ENCODE measurements at regions not wholly inside any gene's neighbourhood (a gene's known extent, or its start where the extent isn't known, plus 50 kb on each side); places are given as distances from the start of the nearest gene placed in this dataset.
"Not testable (repeated sequence)": the region's sequence is repeated elsewhere in the genome, so short reads cannot be mapped to it uniquely, and the experiment has no call there.

DNA sequence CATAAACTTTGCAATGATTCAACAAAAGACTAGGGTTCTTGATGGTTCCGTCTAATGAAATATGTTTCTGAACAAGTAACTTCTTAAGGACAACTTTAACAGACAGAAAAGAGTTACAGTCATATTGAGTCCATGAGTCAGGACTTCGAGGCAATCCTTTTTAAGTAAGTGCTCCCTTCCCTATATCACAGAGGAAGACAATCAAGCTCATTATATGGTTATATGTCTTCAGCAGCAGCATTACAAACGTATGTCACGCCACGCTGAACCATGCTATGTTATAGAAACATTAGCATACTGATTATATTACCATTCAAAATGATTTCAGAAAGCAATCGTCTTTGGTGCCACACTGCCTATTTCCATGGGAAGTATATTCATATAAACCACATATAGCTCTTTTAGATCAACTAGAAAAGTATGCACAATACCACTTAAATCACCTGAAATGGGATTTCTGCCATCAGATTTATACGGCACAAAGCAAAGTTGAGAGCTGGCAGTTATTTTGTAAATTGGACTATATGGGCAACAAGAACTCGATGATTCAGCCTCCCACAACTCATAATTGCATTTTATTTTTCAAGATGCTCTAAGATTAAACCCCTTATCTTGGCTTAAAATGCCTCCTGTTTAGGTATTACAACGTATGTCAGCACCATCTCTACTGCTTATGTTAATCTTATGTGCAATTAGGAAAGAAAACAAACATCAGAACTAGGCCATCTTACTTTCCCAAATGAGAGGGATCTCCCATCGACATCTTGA is 111.3 kb upstream of the SAMSN1 start:
- no peaks in the 10 kb centered on the region for H3K36me3 Mint-ChIP-seq (ENCODE audit: low read depth)
- H3K4me1 Mint-ChIP-seq: no peaks in the 10 kb centered on the region
- no peak overlapping the region for H3K27ac Mint-ChIP-seq
- no peaks in the 10 kb centered on the region for H3K27me3 Mint-ChIP-seq
- peak; percentile 24 for ATAC-seq (replicated peaks)
- peaks cover 4% of the 10 kb centered on the region for H3K9me3 Mint-ChIP-seq
- no peak overlapping the region for H3K4me3 Mint-ChIP-seq

DNA sequence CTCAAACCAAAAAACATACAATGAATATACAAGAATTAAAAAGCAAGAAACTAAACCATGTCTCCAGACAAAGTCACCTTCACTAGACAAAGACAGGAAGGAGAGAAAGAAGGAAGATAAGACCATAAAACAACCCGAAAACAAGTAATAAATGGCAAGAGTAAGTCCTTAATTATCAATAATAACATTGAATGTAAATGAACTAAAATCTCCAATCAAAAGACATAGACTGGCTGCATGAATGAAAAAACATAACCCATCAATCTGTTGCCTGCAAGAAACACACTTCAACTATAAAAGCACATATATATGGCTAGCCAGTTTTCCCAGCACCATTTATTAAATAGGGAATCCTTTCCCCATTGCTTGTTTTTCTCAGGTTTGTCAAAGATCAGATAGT is 100.8 kb upstream of the SAMSN1 start:
- Mint-ChIP-seq H3K9me3 (peaks cover 14% of the 10 kb centered on the region), H3K4me3 (no peak overlapping the region), H3K27ac (no peak overlapping the region), H3K4me1 (no peaks in the 10 kb centered on the region), H3K36me3 (ENCODE audit: low read depth) (no peaks in the 10 kb centered on the region), H3K27me3 (no peaks in the 10 kb centered on the region)
- ATAC-seq (replicated peaks): no peak

DNA sequence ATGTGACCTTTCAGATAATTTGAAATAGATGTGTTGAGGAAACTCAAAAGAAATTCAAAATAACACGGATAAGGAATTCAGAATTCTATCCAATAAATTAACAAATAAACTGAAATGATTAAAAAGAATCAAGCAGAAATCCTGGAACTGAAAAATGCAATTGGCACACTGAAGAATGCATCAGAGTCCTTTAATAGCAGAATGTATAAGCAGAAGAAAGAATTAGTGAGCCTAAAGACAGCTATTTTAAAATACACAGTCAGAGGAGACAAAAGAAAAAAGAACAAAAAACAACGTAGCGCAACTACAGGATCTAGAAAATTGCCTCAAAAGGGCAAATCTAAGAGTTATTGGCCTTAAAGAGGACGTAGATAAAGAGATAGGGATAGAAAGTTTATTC is 99.6 kb upstream of the SAMSN1 start:
- Mint-ChIP-seq H3K4me1 (no peaks in the 10 kb centered on the region), H3K9me3 (peaks cover 14% of the 10 kb centered on the region), H3K27ac (no peak overlapping the region), H3K4me3 (no peak overlapping the region), H3K36me3 (ENCODE audit: low read depth) (no peaks in the 10 kb centered on the region), H3K27me3 (no peaks in the 10 kb centered on the region)
- no peak for ATAC-seq (replicated peaks)

DNA sequence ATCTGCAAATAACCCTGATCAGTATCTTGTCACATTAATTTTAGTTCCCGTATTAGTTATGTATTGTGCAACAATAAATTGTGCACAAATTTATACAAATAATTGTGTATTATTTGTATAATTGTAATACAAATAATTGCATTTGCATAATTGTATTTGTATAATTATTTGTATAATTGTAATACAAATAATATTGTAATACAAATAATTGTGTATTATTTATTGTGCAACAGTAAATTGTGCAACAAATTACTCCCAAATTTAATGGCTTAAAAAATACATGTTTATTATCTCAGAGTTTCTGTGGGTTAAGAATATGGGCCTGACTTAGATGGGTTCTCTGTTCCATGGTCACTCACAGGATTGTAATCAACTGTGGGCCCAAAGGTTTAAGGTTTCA is 86.2 kb upstream of the SAMSN1 start:
- no peak for ATAC-seq (replicated peaks)

DNA sequence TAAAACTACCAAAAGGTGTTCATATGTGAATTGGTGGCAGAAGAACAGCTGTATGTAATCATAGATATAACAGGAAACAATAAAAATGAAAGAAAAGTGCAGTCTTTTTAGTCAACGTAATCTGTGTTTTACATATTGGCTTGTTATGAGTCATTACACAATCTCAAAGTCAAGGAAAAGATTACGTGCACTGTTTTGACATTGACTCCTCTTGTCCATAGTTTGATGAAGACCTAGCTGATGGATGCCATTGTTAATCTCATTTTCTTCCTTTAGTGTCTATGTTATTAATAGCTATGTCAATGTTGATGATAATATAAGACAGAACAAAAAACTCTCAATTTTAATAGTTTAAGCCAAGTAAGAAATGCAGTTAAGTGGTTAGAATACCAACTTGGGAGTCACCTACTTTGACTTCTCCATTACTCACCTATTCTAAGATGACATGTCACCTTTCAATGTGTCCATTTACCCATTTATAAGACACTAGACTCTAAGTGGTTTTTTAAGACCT is 84.5 kb upstream of the SAMSN1 start:
- peak; percentile 95 for ATAC-seq (replicated peaks)
- peak overlapping the region; percentile 76 for H3K4me3 Mint-ChIP-seq
- peak overlapping the region; percentile 99 for H3K27ac Mint-ChIP-seq
- no peaks in the 10 kb centered on the region for H3K36me3 Mint-ChIP-seq (ENCODE audit: low read depth)
- H3K4me1 Mint-ChIP-seq: peaks cover 17% of the 10 kb centered on the region
- H3K9me3 Mint-ChIP-seq: no peaks in the 10 kb centered on the region
- H3K27me3 Mint-ChIP-seq: no peaks in the 10 kb centered on the region

More for the DNA sequence above, 86.2 kb upstream of the SAMSN1 start:
- Mint-ChIP-seq H3K4me1 (peaks cover 17% of the 10 kb centered on the region), H3K27ac (no peak overlapping the region), H3K36me3 (ENCODE audit: low read depth) (no peaks in the 10 kb centered on the region), H3K27me3 (no peaks in the 10 kb centered on the region), H3K4me3 (no peak overlapping the region), H3K9me3 (peaks cover 3% of the 10 kb centered on the region)

GRCh38 chr21:14629461-14629860 is 83.3 kb upstream of the SAMSN1 start:
- Mint-ChIP-seq H3K27me3 (no peaks in the 10 kb centered on the region), H3K4me1 (peaks cover 17% of the 10 kb centered on the region), H3K9me3 (no peaks in the 10 kb centered on the region), H3K4me3 (no peak overlapping the region), H3K27ac (no peak overlapping the region), H3K36me3 (ENCODE audit: low read depth) (no peaks in the 10 kb centered on the region)
- ATAC-seq (replicated peaks): no peak

DNA sequence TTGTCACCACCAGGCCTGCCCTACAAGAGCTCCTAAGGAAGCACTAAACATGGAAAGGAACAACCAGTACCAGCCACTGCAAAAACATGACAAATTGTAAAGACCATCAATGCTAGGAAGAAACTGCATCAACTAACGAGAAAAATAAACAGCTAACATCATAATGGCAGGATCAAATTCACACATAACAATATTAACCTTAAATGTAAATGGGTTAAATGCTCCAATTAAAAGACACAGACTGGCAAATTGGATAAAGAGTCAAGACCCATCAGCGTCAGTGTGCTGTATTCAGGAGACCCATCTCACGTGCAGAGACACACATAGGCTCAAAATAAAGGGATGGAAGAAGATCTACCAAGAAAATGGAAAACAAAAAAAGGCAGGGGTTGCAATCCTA is 77.0 kb upstream of the SAMSN1 start:
- not testable (repeated sequence) for H3K36me3 Mint-ChIP-seq (ENCODE audit: low read depth); H3K9me3 Mint-ChIP-seq; H3K4me3 Mint-ChIP-seq; H3K27me3 Mint-ChIP-seq; ATAC-seq (replicated peaks); H3K27ac Mint-ChIP-seq
- peaks cover 10% of the 10 kb centered on the region for H3K4me1 Mint-ChIP-seq

DNA sequence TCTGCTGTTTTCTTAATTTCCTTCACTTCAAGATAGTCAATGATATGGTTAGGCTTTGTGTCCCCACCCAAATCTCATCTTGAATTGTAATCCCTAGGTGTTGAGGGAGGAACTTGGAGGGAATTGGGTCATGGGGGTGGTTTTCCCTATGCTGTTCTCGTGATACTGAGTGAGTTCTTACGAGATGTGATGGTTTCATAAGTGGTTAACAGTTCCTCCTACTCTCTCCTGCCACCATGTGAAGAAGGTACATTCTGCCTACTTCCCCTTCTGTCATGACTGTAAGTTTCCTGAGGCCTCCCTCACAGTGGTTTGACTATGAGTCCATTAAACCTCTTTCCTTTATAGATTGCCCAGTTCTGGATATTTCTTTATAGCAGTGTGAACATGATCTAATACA is 74.0 kb upstream of the SAMSN1 start:
- Mint-ChIP-seq H3K27me3 (no peaks in the 10 kb centered on the region), H3K4me1 (peaks cover 10% of the 10 kb centered on the region), H3K9me3 (peaks cover 8% of the 10 kb centered on the region), H3K36me3 (ENCODE audit: low read depth) (no peaks in the 10 kb centered on the region), H3K4me3 (peak overlapping the region; percentile 21), H3K27ac (peak overlapping the region; percentile 50)
- ATAC-seq (replicated peaks): peak; percentile 96

GRCh38 chr21:14617871-14618270 is 71.8 kb upstream of the SAMSN1 start:
- peaks cover 8% of the 10 kb centered on the region for H3K9me3 Mint-ChIP-seq
- ATAC-seq (replicated peaks): no peak
- no peak overlapping the region for H3K27ac Mint-ChIP-seq
- H3K4me1 Mint-ChIP-seq: peaks cover 10% of the 10 kb centered on the region
- no peak overlapping the region for H3K4me3 Mint-ChIP-seq
- H3K27me3 Mint-ChIP-seq: no peaks in the 10 kb centered on the region
- no peaks in the 10 kb centered on the region for H3K36me3 Mint-ChIP-seq (ENCODE audit: low read depth)

DNA sequence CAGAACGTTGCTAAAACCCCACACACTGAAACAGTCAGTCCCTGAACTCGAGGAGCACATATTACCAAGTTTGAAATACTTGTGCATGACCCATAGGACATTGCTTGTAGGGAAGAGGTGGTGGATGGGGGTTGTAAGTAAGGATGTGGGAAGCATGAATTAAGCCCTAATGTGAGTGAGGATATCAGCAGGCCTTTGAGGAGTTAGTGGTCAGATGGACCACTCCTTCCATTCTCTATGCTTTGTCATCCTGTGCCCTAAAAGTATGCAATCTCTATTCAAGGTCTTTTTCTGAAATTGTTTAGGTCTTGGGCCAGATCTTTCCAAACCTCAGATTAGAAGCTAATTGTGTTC is 70.9 kb upstream of the SAMSN1 start:
- H3K4me1 Mint-ChIP-seq: peaks cover 10% of the 10 kb centered on the region
- ATAC-seq (replicated peaks): no peak
- no peaks in the 10 kb centered on the region for H3K27me3 Mint-ChIP-seq
- H3K4me3 Mint-ChIP-seq: no peak overlapping the region
- H3K9me3 Mint-ChIP-seq: peaks cover 8% of the 10 kb centered on the region
- no peaks in the 10 kb centered on the region for H3K36me3 Mint-ChIP-seq (ENCODE audit: low read depth)
- no peak overlapping the region for H3K27ac Mint-ChIP-seq

DNA sequence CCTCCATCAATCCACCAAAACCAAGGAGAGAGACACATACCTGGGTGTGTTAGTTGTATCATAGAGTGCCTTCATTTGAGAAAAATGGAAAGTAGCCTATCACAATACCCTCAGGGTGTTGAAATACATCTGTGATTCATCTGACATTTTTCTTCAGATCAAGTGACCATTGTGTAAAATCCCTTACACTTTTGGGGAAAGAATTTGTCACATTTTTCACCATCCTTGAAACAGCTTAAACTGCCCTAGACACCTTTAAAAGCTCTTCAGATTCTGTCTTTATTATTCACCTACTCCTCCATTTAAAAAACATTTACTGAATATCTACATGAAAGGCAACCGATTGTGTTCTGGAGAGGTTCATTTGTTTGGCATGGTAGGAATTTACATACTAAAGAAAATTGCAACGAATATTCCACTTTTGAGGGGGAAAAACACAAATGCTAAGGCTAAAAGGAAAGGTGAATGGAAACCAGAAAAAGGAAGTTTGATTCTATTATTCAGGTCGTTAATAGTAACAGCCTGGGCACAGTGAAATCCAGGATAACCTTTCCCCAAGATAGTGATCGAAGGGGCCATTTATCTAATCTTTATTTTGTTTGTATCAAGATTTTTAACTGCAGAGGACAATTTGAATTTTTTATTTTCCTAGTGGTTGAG is 70.4 kb upstream of the SAMSN1 start:
- Mint-ChIP-seq H3K27ac (peak overlapping the region; percentile 60), H3K36me3 (ENCODE audit: low read depth) (no peaks in the 10 kb centered on the region), H3K9me3 (peaks cover 8% of the 10 kb centered on the region), H3K4me3 (peak overlapping the region; percentile 22), H3K4me1 (peaks cover 10% of the 10 kb centered on the region), H3K27me3 (no peaks in the 10 kb centered on the region)
- ATAC-seq (replicated peaks): peak; percentile 43

GRCh38 chr21:14615359-14615974 is 69.4 kb upstream of the SAMSN1 start:
- no peak for ATAC-seq (replicated peaks)
- Mint-ChIP-seq H3K9me3 (peaks cover 8% of the 10 kb centered on the region), H3K36me3 (ENCODE audit: low read depth) (no peaks in the 10 kb centered on the region), H3K4me3 (no peak overlapping the region), H3K4me1 (peaks cover 9% of the 10 kb centered on the region), H3K27ac (no peak overlapping the region), H3K27me3 (no peaks in the 10 kb centered on the region)

DNA sequence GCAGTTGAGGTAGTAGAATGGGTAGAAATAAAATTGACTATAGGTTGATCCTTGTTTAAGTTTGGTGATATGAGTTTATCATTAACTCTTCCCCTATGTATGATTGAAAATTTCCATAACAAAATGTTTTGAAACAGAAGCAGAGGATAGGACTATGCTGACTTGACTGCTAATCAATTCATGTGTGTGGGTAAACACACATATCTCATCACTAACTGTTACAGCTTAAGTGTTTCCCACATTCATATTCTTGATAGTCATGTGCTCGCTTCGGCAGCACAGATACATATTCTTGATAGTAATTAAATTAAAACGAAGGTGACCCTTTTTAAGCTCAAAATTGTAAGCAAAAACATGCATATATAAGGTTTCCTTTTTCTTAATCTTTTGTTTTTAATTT is 68.2 kb upstream of the SAMSN1 start:
- H3K4me1 Mint-ChIP-seq: no peaks in the 10 kb centered on the region
- H3K27ac Mint-ChIP-seq: no peak overlapping the region
- no peak overlapping the region for H3K4me3 Mint-ChIP-seq
- H3K9me3 Mint-ChIP-seq: no peaks in the 10 kb centered on the region
- no peaks in the 10 kb centered on the region for H3K36me3 Mint-ChIP-seq (ENCODE audit: low read depth)
- no peaks in the 10 kb centered on the region for H3K27me3 Mint-ChIP-seq
- ATAC-seq (replicated peaks): no peak

DNA sequence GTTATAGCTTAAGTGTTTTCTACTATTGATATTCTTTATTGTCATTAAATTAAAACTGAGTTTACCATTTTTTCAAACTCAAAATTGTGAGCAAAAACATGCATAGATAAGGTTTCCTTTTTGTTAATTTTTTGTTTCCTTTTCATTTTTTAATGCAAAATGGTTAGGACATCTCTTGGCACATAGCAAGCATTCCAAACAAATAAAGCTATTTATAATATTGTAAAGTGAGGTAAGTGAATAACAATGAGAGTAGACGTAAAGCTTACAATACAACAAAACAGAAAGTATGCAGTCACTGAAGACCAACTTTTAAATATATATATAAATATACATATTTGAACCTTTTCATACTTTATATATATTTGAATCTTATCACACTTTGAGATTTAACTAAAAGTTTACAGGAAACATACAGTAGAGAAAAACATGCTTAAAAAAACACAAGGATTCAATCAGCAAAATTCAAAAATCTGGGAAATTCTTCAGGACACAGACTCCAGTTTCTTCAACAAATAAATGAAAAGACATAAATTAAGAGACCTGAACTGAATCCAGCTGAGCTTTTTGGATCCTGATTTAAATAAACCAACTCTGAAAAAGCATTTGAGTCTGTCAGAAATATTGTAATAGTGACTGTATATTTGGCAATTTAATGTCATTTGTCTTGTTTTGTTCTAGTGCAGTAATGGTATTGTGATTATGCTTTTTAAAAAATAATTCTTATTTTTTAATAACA is 67.5 kb upstream of the SAMSN1 start:
- H3K4me3 Mint-ChIP-seq: no peak overlapping the region
- no peak for ATAC-seq (replicated peaks)
- H3K9me3 Mint-ChIP-seq: no peaks in the 10 kb centered on the region
- no peak overlapping the region for H3K27ac Mint-ChIP-seq
- no peaks in the 10 kb centered on the region for H3K36me3 Mint-ChIP-seq (ENCODE audit: low read depth)
- no peaks in the 10 kb centered on the region for H3K4me1 Mint-ChIP-seq
- no peaks in the 10 kb centered on the region for H3K27me3 Mint-ChIP-seq
